GM13976 (cell line): ENCODE measurements at regions not wholly inside any gene's neighbourhood (a gene's known extent, or its start where the extent isn't known, plus 50 kb on each side); places are given as distances from the start of the nearest gene placed in this dataset.

Experiments
- DNase-seq: peaks from one replicate; pipeline ENCODE4 v3.0.0; 2012; ENCODE audit warnings: low spot score
- CTCF ChIP-seq: IDR thresholded peaks from 2 replicates; pipeline ENCODE4 v1.5.1; 2012; ENCODE audit warnings: borderline replicate concordance, mild to moderate bottlenecking; ENCODE audit not compliant: insufficient read depth; ENCODE audit errors: extremely low read depth, missing control alignments, control extremely low read depth
- in situ Hi-C: fragments of 300-500 bp; cut with MboI; formaldehyde crosslinking; loops from one replicate; pipeline ENCODE4 v1.12.0; 2022; ENCODE audit warnings: low sequenced_read_pairs, mixed read lengths, inconsistent platforms; ENCODE audit not compliant: unreplicated experiment

GRCh38 chr14:28656704-28657255, 109.8 kb upstream of the FOXG1 start:
- DNase-seq = no peak
- TF ChIP-seq CTCF = no peak
- in situ Hi-C loops = no loop called here

GRCh38 chr14:28661171-28661772, 105.3 kb upstream of the FOXG1 start:
- no peak for TF ChIP-seq CTCF
- in situ Hi-C loops = no loop called here
- no peak for DNase-seq

GRCh38 chr14:28666961-28667360, 99.6 kb upstream of the FOXG1 start:
- no peak for DNase-seq
- in situ Hi-C loops = no loop called here
- TF ChIP-seq CTCF = no peak

GRCh38 chr14:28671425-28671824, 95.2 kb upstream of the FOXG1 start:
- no peak for DNase-seq
- TF ChIP-seq CTCF = no peak
- in situ Hi-C loops = no loop called here

- in situ Hi-C loops = no loop called here
- no peak for TF ChIP-seq CTCF
- no peak for DNase-seq
These were observed 93.5 kb upstream of the FOXG1 start for GRCh38 chr14:28673056-28673455.

GRCh38 chr14:28676479-28676878, 90.1 kb upstream of the FOXG1 start:
- TF ChIP-seq CTCF = no peak
- in situ Hi-C loops = no loop called here
- DNase-seq = no peak

GRCh38 chr14:28677381-28677780, 89.2 kb upstream of the FOXG1 start:
- no peak for TF ChIP-seq CTCF
- no peak for DNase-seq
- in situ Hi-C loops = no loop called here
